Germinal center (tissue), 1 donor: ENCODE measurements at regions not wholly inside any gene's neighbourhood (a gene's known extent, or its start where the extent isn't known, plus 50 kb on each side); places are given as distances from the start of the nearest gene placed in this dataset.

Experiments used
- DNase-seq: peaks from one replicate; pipeline ENCODE4 v3.0.0; 2012; ENCODE audit warnings: mixed read lengths, low spot score

- no peak for DNase-seq
Measured at GRCh38 chr13:53848366-53848961, 819.9 kb downstream of the OLFM4 start.

GRCh38 chr13:53854321-53854720 lies 825.7 kb downstream of the OLFM4 start:
- no peak for DNase-seq

- no peak for DNase-seq
Measured at GRCh38 chr13:53856573-53857195, 828.1 kb downstream of the OLFM4 start.

- no peak for DNase-seq
Measured at GRCh38 chr13:53863520-53863919, 834.9 kb downstream of the OLFM4 start.

- peak; percentile 3 for DNase-seq
Measured at GRCh38 chr13:53873558-53873957, 844.9 kb downstream of the OLFM4 start.

GRCh38 chr13:53878861-53879260 lies 850.2 kb downstream of the OLFM4 start:
- DNase-seq: no peak

GRCh38 chr13:53885997-53886396 lies 857.4 kb downstream of the OLFM4 start:
- no peak for DNase-seq

- DNase-seq: no peak
Measured at GRCh38 chr13:53890696-53891095, 862.1 kb downstream of the OLFM4 start.

GRCh38 chr13:53901593-53901992 lies 873.0 kb downstream of the OLFM4 start:
- no peak for DNase-seq

- DNase-seq: no peak
Measured at GRCh38 chr13:53907891-53908290, 879.3 kb downstream of the OLFM4 start.

GRCh38 chr13:53920916-53921315 lies 892.3 kb downstream of the OLFM4 start:
- DNase-seq: no peak

- no peak for DNase-seq
Measured at GRCh38 chr13:53921473-53921872, 892.9 kb downstream of the OLFM4 start.

GRCh38 chr13:53941588-53942190 lies 913.1 kb downstream of the OLFM4 start:
- no peak for DNase-seq

- DNase-seq: no peak
Measured at GRCh38 chr13:53946500-53946899, 917.9 kb downstream of the OLFM4 start.

GRCh38 chr13:53953183-53953582 lies 924.6 kb downstream of the OLFM4 start:
- DNase-seq: no peak
